Stomach (tissue), 8 donors: ENCODE measurements at regions not wholly inside any gene's neighbourhood (a gene's known extent, or its start where the extent isn't known, plus 50 kb on each side); places are given as distances from the start of the nearest gene placed in this dataset.

ENCODE experiments used
- DNase-seq, 2 donors: peaks; one replicate each; pipeline versions ENCODE4 v3.0.0 to v3.0.0-alpha.2; 2013 to 2019
- H3K27ac ChIP-seq, 5 donors: fragments of 200-600 bp in 4 of 5; sonication (generic) in 4 of 5; one replicate each; pipeline ENCODE4 v1.5.1; 2013 to 2019; ENCODE audit warnings: mild to moderate bottlenecking in 1 of 5, moderate library complexity in 1 of 5
- H3K27me3 ChIP-seq, 3 donors: fragments of 200-600 bp; sonication (generic); one replicate each; pipeline ENCODE4 v1.5.1; 2017 to 2019; ENCODE audit warnings: mixed run types in 1 of 3
- H3K36me3 ChIP-seq, 4 donors: fragments of 200-600 bp; sonication (generic); 1 replicate in 3 of 4; 2 replicates in 1 of 4; pipeline ENCODE4 v1.5.1; 2016 to 2019
- H3K4me1 ChIP-seq, 4 donors: fragments of 200-600 bp; sonication (generic); one replicate each; pipeline ENCODE4 v1.5.1; 2016 to 2019
- H3K4me3 ChIP-seq, 4 donors: fragments of 200-600 bp; sonication (generic) in 3 of 4; one replicate each; pipeline ENCODE4 v1.5.1; 2016 to 2019; ENCODE audit warnings: mild to moderate bottlenecking in 1 of 4
- H3K9me3 ChIP-seq, 4 donors: fragments of 200-600 bp; sonication (generic); one replicate each; pipeline ENCODE4 v1.5.1; 2016 to 2019
- EP300 ChIP-seq: sonication (generic); formaldehyde crosslinking; IDR thresholded peaks from one replicate; pipeline ENCODE4 v1.6.1; 2017; ENCODE audit warnings: antibody characterized with exemption
- POLR2A ChIP-seq, 4 donors: fragments of 450-650 bp; IDR thresholded peaks; one replicate each; pipeline ENCODE4 v1.6.1; 2016; ENCODE audit warnings: antibody characterized with exemption in 4 of 4, control low read depth in 2 of 4, mild to moderate bottlenecking in 1 of 4, moderate library complexity in 1 of 4
- POLR2AphosphoS5 ChIP-seq, 3 donors: sonication (generic); formaldehyde crosslinking; IDR thresholded peaks; one replicate each; pipeline ENCODE4 v1.6.1; 2016; ENCODE audit warnings: antibody characterized with exemption in 3 of 3
- WGBS, 5 donors: extraction: QIAGEN DNeasy Blood & Tissue Kit in 3 of 5; methylation state at CpG; one replicate each; pipeline versions ENCODE4 v1.1.5 to v1.1.7; 2013 to 2018; 5-methylcytosine and 5-hydroxymethylcytosine counted together
- intact Hi-C: fragments of 100-400 bp; cut with DNase I; formaldehyde crosslinking; loops from one replicate; pipeline ENCODE4 v1.15.1; 2023; ENCODE audit warnings: low total_unique reads
- TF ChIP-seq, protein P1 (sequence below), 7 experiments: fragments of 450-650 bp in 4 of 7; fragments of 200-600 bp in 3 of 7; sonication (generic) in 3 of 7; IDR thresholded peaks; one replicate each; pipeline ENCODE4 v1.5.1; 2016 to 2019; ENCODE audit warnings: antibody characterized with exemption in 7 of 7, control low read depth in 2 of 7, mild to moderate bottlenecking in 1 of 7
- donor health status: healthy with polysubstance abuse.
- donor health status: Bipolar disorder and iron deficiency.
- donor health status: healthy.

DNA sequence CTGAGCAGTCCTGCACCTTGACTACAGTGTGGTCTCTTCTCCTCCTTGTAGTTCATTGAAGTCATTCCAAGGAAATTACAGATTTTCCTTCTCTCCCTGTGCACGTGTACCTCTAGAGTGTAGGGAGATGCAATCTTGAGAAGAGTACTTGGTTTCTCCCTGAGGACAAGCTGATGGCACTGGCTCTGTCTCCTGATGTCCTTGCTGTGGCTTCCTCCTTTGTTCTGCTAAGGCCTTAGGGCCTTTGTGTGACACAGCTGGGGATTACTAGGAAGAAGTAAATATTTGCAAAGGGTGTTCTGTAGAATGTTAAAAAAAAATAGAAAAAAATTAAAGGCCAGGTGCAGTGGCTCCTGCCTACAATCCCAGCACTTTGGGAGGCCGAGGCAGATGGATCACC, 66.2 kb upstream of the APOBEC4 start:
- TF ChIP-seq POLR2AphosphoS5 (IDR thresholded peaks at IDR 0.05), result no peak
- TF ChIP-seq POLR2A (IDR thresholded peaks at IDR 0.05), result no peak
- no peak for TF ChIP-seq EP300
- TF ChIP-seq, protein P1, sequence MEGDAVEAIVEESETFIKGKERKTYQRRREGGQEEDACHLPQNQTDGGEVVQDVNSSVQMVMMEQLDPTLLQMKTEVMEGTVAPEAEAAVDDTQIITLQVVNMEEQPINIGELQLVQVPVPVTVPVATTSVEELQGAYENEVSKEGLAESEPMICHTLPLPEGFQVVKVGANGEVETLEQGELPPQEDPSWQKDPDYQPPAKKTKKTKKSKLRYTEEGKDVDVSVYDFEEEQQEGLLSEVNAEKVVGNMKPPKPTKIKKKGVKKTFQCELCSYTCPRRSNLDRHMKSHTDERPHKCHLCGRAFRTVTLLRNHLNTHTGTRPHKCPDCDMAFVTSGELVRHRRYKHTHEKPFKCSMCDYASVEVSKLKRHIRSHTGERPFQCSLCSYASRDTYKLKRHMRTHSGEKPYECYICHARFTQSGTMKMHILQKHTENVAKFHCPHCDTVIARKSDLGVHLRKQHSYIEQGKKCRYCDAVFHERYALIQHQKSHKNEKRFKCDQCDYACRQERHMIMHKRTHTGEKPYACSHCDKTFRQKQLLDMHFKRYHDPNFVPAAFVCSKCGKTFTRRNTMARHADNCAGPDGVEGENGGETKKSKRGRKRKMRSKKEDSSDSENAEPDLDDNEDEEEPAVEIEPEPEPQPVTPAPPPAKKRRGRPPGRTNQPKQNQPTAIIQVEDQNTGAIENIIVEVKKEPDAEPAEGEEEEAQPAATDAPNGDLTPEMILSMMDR (IDR thresholded peaks at IDR 0.05), result no peak
- H3K4me1 ChIP-seq, result peaks cover 0 to 9% (median 2%) of the 10 kb centered on the region in 4 donors
- H3K9me3 ChIP-seq, result no peaks in the 10 kb centered on the region
- no peak overlapping the region for H3K27ac ChIP-seq
- no peak overlapping the region for H3K4me3 ChIP-seq
- H3K36me3 ChIP-seq, result no peaks in the 10 kb centered on the region
- intact Hi-C loops, result no loop called here
- H3K27me3 ChIP-seq, result no peaks in the 10 kb centered on the region
- DNase-seq, result no peak
- WGBS, 5 donors, result 32 to 49% (median 46%) methylated on average over 2 of the region's 2 CpGs

DNA sequence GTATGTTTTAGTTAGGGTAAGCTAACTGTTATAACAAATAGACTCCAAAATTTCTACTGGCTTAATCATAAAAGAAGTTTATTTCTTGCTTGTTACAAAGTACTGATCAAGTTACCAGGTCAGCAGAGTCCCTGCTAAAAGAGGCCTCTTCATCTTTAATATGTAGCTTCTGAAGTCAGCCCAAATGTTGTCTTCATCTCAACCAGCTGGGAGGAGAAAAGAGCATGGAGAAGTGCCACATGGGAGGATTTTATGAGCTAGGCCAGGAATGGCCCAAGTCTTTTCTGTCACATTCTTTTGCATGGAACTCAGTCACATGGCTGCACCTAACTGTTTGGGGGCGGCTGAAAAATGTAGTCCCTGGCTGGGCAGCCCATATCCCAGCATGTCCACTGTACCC, 63.2 kb upstream of the APOBEC4 start:
- Histone ChIP-seq H3K27ac (no peak overlapping the region), H3K4me3 (no peak overlapping the region), H3K9me3 (no peaks in the 10 kb centered on the region), H3K36me3 (no peaks in the 10 kb centered on the region), H3K4me1 (peaks cover 0 to 9% (median 2%) of the 10 kb centered on the region in 4 donors), H3K27me3 (no peaks in the 10 kb centered on the region)
- DNase-seq, result no peak
- TF ChIP-seq, protein P1 (IDR thresholded peaks at IDR 0.05), result no peak
- no peak for TF ChIP-seq EP300
- TF ChIP-seq POLR2A (IDR thresholded peaks at IDR 0.05), result no peak
- TF ChIP-seq POLR2AphosphoS5 (IDR thresholded peaks at IDR 0.05), result no peak
- WGBS, 5 donors, result 62 to 89% (median 79%) methylated on average over 1 of the region's 1 CpG
- intact Hi-C loops, result no loop called here

DNA sequence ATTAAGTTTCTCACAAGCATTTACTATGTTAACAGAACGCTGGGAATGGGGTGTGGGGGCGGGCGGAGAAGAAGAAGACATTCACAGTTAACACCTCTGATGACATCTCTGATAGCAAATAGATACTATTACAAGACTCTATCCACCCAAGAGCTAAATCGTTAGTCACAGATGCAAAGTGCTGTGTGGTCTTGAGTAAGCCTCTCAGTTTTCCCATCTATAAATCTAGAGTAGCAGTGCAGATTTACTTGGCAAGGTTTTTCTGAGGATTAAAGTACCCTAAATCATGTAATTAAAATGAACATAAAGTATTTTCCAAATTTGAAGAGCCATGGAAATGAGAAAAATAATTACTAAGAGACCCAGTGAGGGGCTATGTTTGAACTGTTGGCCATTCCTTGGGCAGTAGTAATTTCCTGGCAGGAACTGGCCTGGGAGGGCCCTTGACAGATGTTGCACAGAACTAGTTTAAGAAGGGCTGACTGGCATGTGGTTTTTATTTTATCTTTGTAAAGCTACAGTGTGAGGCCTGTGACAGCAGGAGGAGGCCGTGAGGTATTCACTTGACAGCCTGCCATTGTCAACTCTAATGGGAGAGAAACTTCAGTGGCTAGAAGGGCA, 58.7 kb upstream of the APOBEC4 start:
- Histone ChIP-seq H3K4me3 (no peak overlapping the region), H3K36me3 (no peaks in the 10 kb centered on the region), H3K27me3 (no peaks in the 10 kb centered on the region), H3K27ac (no peak overlapping the region), H3K4me1 (peaks cover 0 to 4% (median 0%) of the 10 kb centered on the region in 4 donors), H3K9me3 (no peaks in the 10 kb centered on the region)
- intact Hi-C loops, result no loop called here
- 78 to 86% (median 85%) methylated on average over 5 of the region's 5 CpGs for WGBS, 5 donors
- TF ChIP-seq EP300 (no peak), POLR2AphosphoS5 (IDR thresholded peaks at IDR 0.05) (no peak), POLR2A (IDR thresholded peaks at IDR 0.05) (no peak)
- TF ChIP-seq, protein P1 (IDR thresholded peaks at IDR 0.05), result no peak
- DNase-seq, result no peak

DNA sequence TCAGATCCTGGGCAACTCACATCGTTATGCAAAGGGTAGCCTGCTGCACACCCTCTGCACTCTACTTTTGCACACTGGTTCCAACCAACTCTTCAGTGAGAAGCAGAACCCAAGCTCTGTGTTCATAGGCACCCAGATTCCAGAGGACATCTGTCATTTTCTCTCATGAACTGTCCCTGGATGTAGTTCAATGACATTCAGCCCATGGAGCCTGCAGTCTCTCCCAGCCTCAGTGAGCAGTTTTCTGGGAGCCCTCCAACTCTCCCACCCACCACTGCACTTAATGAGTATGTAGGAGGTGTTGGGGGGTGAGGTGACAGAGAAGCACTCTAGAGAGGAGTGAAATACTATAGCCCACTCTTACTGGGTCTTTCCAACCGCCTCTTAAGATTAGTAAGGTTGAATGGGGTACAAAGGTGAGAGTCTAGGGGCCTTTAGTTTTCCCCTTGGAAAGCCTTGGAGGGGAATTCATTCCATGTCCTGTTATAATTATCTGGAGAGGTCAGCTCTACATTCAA, 58.1 kb upstream of the APOBEC4 start:
- no peak for DNase-seq
- H3K27ac ChIP-seq, result no peak overlapping the region
- peaks cover 0 to under 1% (median 0%) of the 10 kb centered on the region in 4 donors for H3K4me1 ChIP-seq
- TF ChIP-seq POLR2AphosphoS5 (IDR thresholded peaks at IDR 0.05) (no peak), EP300 (no peak), POLR2A (IDR thresholded peaks at IDR 0.05) (no peak)
- TF ChIP-seq, protein P1 (IDR thresholded peaks at IDR 0.05), result no peak
- no peaks in the 10 kb centered on the region for H3K9me3 ChIP-seq
- no peaks in the 10 kb centered on the region for H3K27me3 ChIP-seq
- H3K4me3 ChIP-seq, result no peak overlapping the region
- intact Hi-C loops, result no loop called here
- WGBS, 5 donors, result 85 to 93% (median 92%) methylated on average over 2 of the region's 2 CpGs
- no peaks in the 10 kb centered on the region for H3K36me3 ChIP-seq
